Coronary artery (tissue), 2 donors: ENCODE measurements at regions not wholly inside any gene's neighbourhood (a gene's known extent, or its start where the extent isn't known, plus 50 kb on each side); places are given as distances from the start of the nearest gene placed in this dataset.
"Not testable (repeated sequence)": the region's sequence is repeated elsewhere in the genome, so short reads cannot be mapped to it uniquely, and the experiment has no call there.

ENCODE experiments used
- DNase-seq: peaks from one replicate; pipeline ENCODE4 v3.0.0-alpha.2; 2017; ENCODE audit warnings: low spot score
- H3K27ac ChIP-seq, 2 donors: fragments of 200-600 bp; sonication (generic); one replicate each; pipeline ENCODE4 v1.5.1; 2016 to 2019
- H3K4me3 ChIP-seq: fragments of 200-600 bp; sonication (generic); 2 replicates; pipeline ENCODE4 v1.5.1; 2016; ENCODE audit warnings: mild to moderate bottlenecking, moderate library complexity
- CTCF ChIP-seq: fragments of 200-600 bp; sonication (generic); IDR thresholded peaks from one replicate; pipeline ENCODE4 v1.5.1; 2019; ENCODE audit warnings: antibody characterized with exemption

- no peak for DNase-seq
- no peak overlapping the region for H3K4me3 ChIP-seq
- no peak for TF ChIP-seq CTCF
- no peak overlapping the region for H3K27ac ChIP-seq
Observed at GRCh38 chr5:44051591-44051990, 337.6 kb downstream of the FGF10 start.

- Histone ChIP-seq H3K27ac (no peak overlapping the region), H3K4me3 (no peak overlapping the region)
- no peak for TF ChIP-seq CTCF
- no peak for DNase-seq
Observed at GRCh38 chr5:44048276-44048984, 340.8 kb downstream of the FGF10 start.

GRCh38 chr5:44046619-44047364, 342.4 kb downstream of the FGF10 start:
- H3K4me3 ChIP-seq, result no peak overlapping the region

GRCh38 chr5:44044549-44044948, 344.7 kb downstream of the FGF10 start:
- H3K4me3 ChIP-seq, result not testable (repeated sequence)

More at GRCh38 chr5:44046619-44047364, 342.4 kb downstream of the FGF10 start:
- no peak overlapping the region for H3K27ac ChIP-seq
- no peak for DNase-seq
- no peak for TF ChIP-seq CTCF

GRCh38 chr5:44028226-44028625, 361.0 kb downstream of the FGF10 start:
- Histone ChIP-seq H3K4me3 (no peak overlapping the region), H3K27ac (no peak overlapping the region)
- TF ChIP-seq CTCF, result no peak
- DNase-seq, result no peak

More at GRCh38 chr5:44044549-44044948, 344.7 kb downstream of the FGF10 start:
- DNase-seq, H3K27ac ChIP-seq: not testable (repeated sequence)

GRCh38 chr5:44022622-44023021, 366.6 kb downstream of the FGF10 start:
- H3K4me3 ChIP-seq, result no peak overlapping the region
- no peak for DNase-seq
- no peak overlapping the region for H3K27ac ChIP-seq
- TF ChIP-seq CTCF, result no peak

GRCh38 chr5:44011518-44011917, 377.7 kb downstream of the FGF10 start:
- TF ChIP-seq CTCF, result no peak

More at GRCh38 chr5:44011518-44011917, 377.7 kb downstream of the FGF10 start:
- H3K4me3 ChIP-seq, result no peak overlapping the region
- H3K27ac ChIP-seq, result no peak overlapping the region
- DNase-seq, result no peak
